NB4 (cell line): ENCODE measurements at regions not wholly inside any gene's neighbourhood (a gene's known extent, or its start where the extent isn't known, plus 50 kb on each side); places are given as distances from the start of the nearest gene placed in this dataset.

Source experiments
- CTCF ChIP-seq: IDR thresholded peaks from one replicate; pipeline ENCODE4 v1.5.1; 2012; ENCODE audit warnings: low read depth, low read length
- MAX ChIP-seq: IDR thresholded peaks from 2 replicates; pipeline ENCODE4 v1.6.1; 2011; ENCODE audit warnings: low read depth, low read length
- MYC ChIP-seq: IDR thresholded peaks from 2 replicates; pipeline ENCODE4 v1.6.1; 2011; ENCODE audit warnings: low read depth, low read length
- POLR2A ChIP-seq: IDR thresholded peaks from 2 replicates; pipeline ENCODE4 v1.6.1; 2011; ENCODE audit warnings: mild to moderate bottlenecking; ENCODE audit not compliant: insufficient read length; ENCODE audit errors: extremely low read depth

GRCh38 chr2:196399096-196399495 is 227.7 kb upstream of the STK17B start:
- TF ChIP-seq CTCF (no peak), MAX (no peak), POLR2A (no peak), MYC (no peak)
